GM06990 (cell line): ENCODE measurements at regions not wholly inside any gene's neighbourhood (a gene's known extent, or its start where the extent isn't known, plus 50 kb on each side); places are given as distances from the start of the nearest gene placed in this dataset.
"Not testable (repeated sequence)": the region's sequence is repeated elsewhere in the genome, so short reads cannot be mapped to it uniquely, and the experiment has no call there.

Experiments
- DNase-seq: peaks from one replicate; pipeline ENCODE4 v3.0.0-alpha.2; 2011; ENCODE audit not compliant: insufficient read length; ENCODE audit errors: extremely low read depth
- H3K27me3 ChIP-seq: replicated peaks from 2 replicates; pipeline ENCODE4 v1.6.0; 2011; ENCODE audit warnings: low read length; ENCODE audit not compliant: control insufficient read depth, insufficient read depth
- H3K36me3 ChIP-seq: 2 replicates; pipeline ENCODE4 v1.5.1; 2011; ENCODE audit warnings: low read length; ENCODE audit not compliant: control insufficient read depth, insufficient read depth
- H3K4me3 ChIP-seq: replicated peaks from 2 replicates; pipeline ENCODE4 v1.5.1; 2011; ENCODE audit warnings: low read depth, mild to moderate bottlenecking, control low read depth, low read length
- CTCF ChIP-seq: IDR thresholded peaks from 2 replicates; pipeline ENCODE4 v1.5.1; 2011; ENCODE audit warnings: low read length, control low read depth, mild to moderate bottlenecking, inconsistent platforms; ENCODE audit not compliant: insufficient read depth, poor library complexity, severe bottlenecking

- TF ChIP-seq CTCF = no peak
- Histone ChIP-seq H3K36me3 (no peaks in the 10 kb centered on the region), H3K27me3 (no peaks in the 10 kb centered on the region), H3K4me3 (no peak overlapping the region)
- DNase-seq = no peak
These were observed 591.5 kb upstream of the ID4 start for GRCh38 chr6:19245656-19246055.

- not testable (repeated sequence) for DNase-seq, H3K27me3 ChIP-seq, H3K36me3 ChIP-seq, H3K4me3 ChIP-seq
These were observed 590.0 kb upstream of the ID4 start for GRCh38 chr6:19247181-19247580.

- not testable (repeated sequence) for DNase-seq, H3K4me3 ChIP-seq, H3K27me3 ChIP-seq, H3K36me3 ChIP-seq
These were observed 581.0 kb upstream of the ID4 start for GRCh38 chr6:19256123-19256522.

GRCh38 chr6:19261642-19262041 lies 575.5 kb upstream of the ID4 start:
- no peak for DNase-seq
- H3K4me3 ChIP-seq = no peak overlapping the region
- H3K27me3 ChIP-seq = no peaks in the 10 kb centered on the region
- no peak for TF ChIP-seq CTCF
- no peaks in the 10 kb centered on the region for H3K36me3 ChIP-seq

- no peak overlapping the region for H3K4me3 ChIP-seq
- H3K36me3 ChIP-seq = no peaks in the 10 kb centered on the region
- TF ChIP-seq CTCF = no peak
- DNase-seq = no peak
- no peaks in the 10 kb centered on the region for H3K27me3 ChIP-seq
These were observed 569.1 kb upstream of the ID4 start for GRCh38 chr6:19268117-19268516.

- Histone ChIP-seq H3K36me3 (no peaks in the 10 kb centered on the region), H3K27me3 (no peaks in the 10 kb centered on the region), H3K4me3 (no peak overlapping the region)
- no peak for DNase-seq
- no peak for TF ChIP-seq CTCF
These were observed 568.5 kb upstream of the ID4 start for GRCh38 chr6:19268718-19269117.

GRCh38 chr6:19269341-19269898 lies 567.8 kb upstream of the ID4 start:
- no peak for DNase-seq
- no peaks in the 10 kb centered on the region for H3K27me3 ChIP-seq
- TF ChIP-seq CTCF = no peak
- no peaks in the 10 kb centered on the region for H3K36me3 ChIP-seq
- no peak overlapping the region for H3K4me3 ChIP-seq
